ENCODE measurements at regions not wholly inside any gene's neighbourhood (a gene's known extent, or its start where the extent isn't known, plus 50 kb on each side); places are given as distances from the start of the nearest gene placed in this dataset.

DNA sequence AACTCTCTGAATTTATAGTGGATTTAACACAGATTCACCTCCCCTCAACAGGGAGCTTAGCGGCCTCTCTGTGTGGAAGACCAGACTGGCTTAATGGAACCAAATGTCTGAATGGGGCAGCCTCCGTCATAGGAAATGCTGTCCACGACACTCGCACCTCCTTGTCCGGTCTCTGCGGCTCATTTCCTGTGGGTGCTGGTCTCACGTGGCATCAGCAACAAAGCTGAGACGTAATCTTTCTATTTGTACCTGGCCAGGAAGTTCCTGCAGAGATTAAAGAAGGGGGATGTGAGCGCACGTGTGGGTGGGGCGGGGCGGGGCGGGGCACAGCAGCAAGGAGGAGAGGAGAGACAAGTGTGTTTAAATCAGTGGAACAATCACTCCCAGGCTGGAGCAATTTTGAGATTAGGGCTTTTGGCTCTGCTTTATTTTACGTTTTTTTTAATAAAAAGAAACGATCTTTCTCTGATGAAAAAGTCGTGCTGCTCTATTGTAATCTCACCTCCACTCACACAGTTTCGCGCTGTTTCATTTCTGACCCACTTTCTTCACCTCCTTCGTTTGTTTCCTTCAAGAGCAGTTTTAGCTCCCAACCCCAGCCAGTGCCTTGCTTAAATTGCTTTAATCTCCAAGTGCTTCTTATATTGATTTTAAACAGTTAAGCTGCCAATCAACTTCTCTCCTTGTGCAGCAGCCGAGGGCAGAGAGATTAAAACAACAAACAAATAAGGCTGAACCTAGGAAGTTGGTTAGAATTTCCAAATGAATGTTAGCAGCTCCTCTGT lies 132.2 kb upstream of the ASTN2 start:
- H3K4me2 ChIP-seq (ENCODE audit: control insufficient read depth, extremely low read depth, insufficient read depth, low read depth, low read length): no peak overlapping the region
- H3K27ac ChIP-seq (ENCODE audit: control insufficient read depth, insufficient read depth, low read length): no peak overlapping the region
- dilution Hi-C loops (cut with MboI; ENCODE audit: extremely low pct_ligation_motif_present, low sequenced_read_pairs): no loop called here
- no peaks in the 10 kb centered on the region for H3K79me2 ChIP-seq (ENCODE audit: control insufficient read depth, insufficient read depth, low read length)
- FAIRE-seq (no peak), DNase-seq (ENCODE audit: low read depth, low spot score) (no peak)
- H3K4me3 ChIP-seq (ENCODE audit: control insufficient read depth in 2 of 3, extremely low read depth in 1 of 3, insufficient read depth in 2 of 3, low read depth in 1 of 3, low read length in 3 of 3): no peak overlapping the region
- no peaks in the 10 kb centered on the region for H4K20me1 ChIP-seq (ENCODE audit: control insufficient read depth, extremely low read depth, insufficient read depth, low read length)
- no peaks in the 10 kb centered on the region for H3K9me3 ChIP-seq (ENCODE audit: control insufficient read depth, low read depth, low read length)
- H3K36me3 ChIP-seq (ENCODE audit: control insufficient read depth in 2 of 2, extremely low read depth in 1 of 2, insufficient read depth in 2 of 2, low read length in 2 of 2): no peaks in the 10 kb centered on the region
- no peaks in the 10 kb centered on the region for H3K9me1 ChIP-seq (ENCODE audit: control insufficient read depth, extremely low read depth, insufficient read depth, low read length)
- H2AFZ ChIP-seq (ENCODE audit: control insufficient read depth, low read length): no peak overlapping the region
- H3K9ac ChIP-seq (ENCODE audit: control insufficient read depth, extremely low read depth, insufficient read depth, low read length): no peak overlapping the region
- no peaks in the 10 kb centered on the region for H3K27me3 ChIP-seq (ENCODE audit: control insufficient read depth, extremely low read depth, insufficient read depth, low read length)
- TF ChIP-seq, protein P1, sequence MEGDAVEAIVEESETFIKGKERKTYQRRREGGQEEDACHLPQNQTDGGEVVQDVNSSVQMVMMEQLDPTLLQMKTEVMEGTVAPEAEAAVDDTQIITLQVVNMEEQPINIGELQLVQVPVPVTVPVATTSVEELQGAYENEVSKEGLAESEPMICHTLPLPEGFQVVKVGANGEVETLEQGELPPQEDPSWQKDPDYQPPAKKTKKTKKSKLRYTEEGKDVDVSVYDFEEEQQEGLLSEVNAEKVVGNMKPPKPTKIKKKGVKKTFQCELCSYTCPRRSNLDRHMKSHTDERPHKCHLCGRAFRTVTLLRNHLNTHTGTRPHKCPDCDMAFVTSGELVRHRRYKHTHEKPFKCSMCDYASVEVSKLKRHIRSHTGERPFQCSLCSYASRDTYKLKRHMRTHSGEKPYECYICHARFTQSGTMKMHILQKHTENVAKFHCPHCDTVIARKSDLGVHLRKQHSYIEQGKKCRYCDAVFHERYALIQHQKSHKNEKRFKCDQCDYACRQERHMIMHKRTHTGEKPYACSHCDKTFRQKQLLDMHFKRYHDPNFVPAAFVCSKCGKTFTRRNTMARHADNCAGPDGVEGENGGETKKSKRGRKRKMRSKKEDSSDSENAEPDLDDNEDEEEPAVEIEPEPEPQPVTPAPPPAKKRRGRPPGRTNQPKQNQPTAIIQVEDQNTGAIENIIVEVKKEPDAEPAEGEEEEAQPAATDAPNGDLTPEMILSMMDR (optimal IDR thresholded peaks at IDR 0.05 in 1 of 3, IDR thresholded peaks at IDR 0.05 in 1 of 3, conservative IDR thresholded peaks at IDR 0.05 in 1 of 3; ENCODE audit: extremely low read depth in 1 of 3, insufficient read depth in 2 of 3, low read length in 3 of 3): no peak
- TF ChIP-seq EZH2 (IDR thresholded peaks at IDR 0.05; ENCODE audit: low read length): no peak
- no peaks in the 10 kb centered on the region for H3K4me1 ChIP-seq (ENCODE audit: control insufficient read depth, extremely low read depth, insufficient read depth, low read length)

DNA sequence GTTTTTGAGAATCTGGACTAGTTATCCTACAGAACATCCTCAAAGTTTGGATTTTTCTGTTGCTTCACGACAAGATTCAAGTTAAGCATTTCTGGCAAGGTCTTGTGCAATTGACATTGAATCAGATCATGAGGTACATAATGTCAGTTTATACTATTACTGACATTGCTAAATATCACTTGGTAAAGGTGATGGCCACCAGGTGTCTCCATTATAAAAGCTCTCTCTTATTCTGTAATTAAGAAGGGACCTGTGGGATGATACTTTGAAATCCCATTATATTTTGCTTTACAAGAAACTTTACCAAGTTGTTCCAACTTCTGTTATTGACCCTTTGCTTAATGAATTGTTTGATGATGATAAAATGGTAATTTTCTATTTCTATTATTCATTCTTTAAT lies 131.0 kb upstream of the ASTN2 start:
- dilution Hi-C loops (cut with MboI; ENCODE audit: extremely low pct_ligation_motif_present, low sequenced_read_pairs): no loop called here
- H3K27me3 ChIP-seq (ENCODE audit: control insufficient read depth, extremely low read depth, insufficient read depth, low read length): no peaks in the 10 kb centered on the region
- TF ChIP-seq, protein P1 (optimal IDR thresholded peaks at IDR 0.05 in 1 of 3, IDR thresholded peaks at IDR 0.05 in 1 of 3, conservative IDR thresholded peaks at IDR 0.05 in 1 of 3; ENCODE audit: extremely low read depth in 1 of 3, insufficient read depth in 2 of 3, low read length in 3 of 3): no peak
- TF ChIP-seq EZH2 (IDR thresholded peaks at IDR 0.05; ENCODE audit: low read length): no peak
- H3K4me3 ChIP-seq (ENCODE audit: control insufficient read depth in 2 of 3, extremely low read depth in 1 of 3, insufficient read depth in 2 of 3, low read depth in 1 of 3, low read length in 3 of 3): no peak overlapping the region
- FAIRE-seq (no peak), DNase-seq (ENCODE audit: low read depth, low spot score) (no peak)
- no peak overlapping the region for H3K27ac ChIP-seq (ENCODE audit: control insufficient read depth, insufficient read depth, low read length)
- H4K20me1 ChIP-seq (ENCODE audit: control insufficient read depth, extremely low read depth, insufficient read depth, low read length): no peaks in the 10 kb centered on the region
- H3K4me1 ChIP-seq (ENCODE audit: control insufficient read depth, extremely low read depth, insufficient read depth, low read length): no peaks in the 10 kb centered on the region
- H3K4me2 ChIP-seq (ENCODE audit: control insufficient read depth, extremely low read depth, insufficient read depth, low read depth, low read length): no peak overlapping the region
- no peak overlapping the region for H2AFZ ChIP-seq (ENCODE audit: control insufficient read depth, low read length)
- H3K36me3 ChIP-seq (ENCODE audit: control insufficient read depth in 2 of 2, extremely low read depth in 1 of 2, insufficient read depth in 2 of 2, low read length in 2 of 2): no peaks in the 10 kb centered on the region
- H3K79me2 ChIP-seq (ENCODE audit: control insufficient read depth, insufficient read depth, low read length): no peaks in the 10 kb centered on the region
- H3K9ac ChIP-seq (ENCODE audit: control insufficient read depth, extremely low read depth, insufficient read depth, low read length): no peak overlapping the region
- no peaks in the 10 kb centered on the region for H3K9me1 ChIP-seq (ENCODE audit: control insufficient read depth, extremely low read depth, insufficient read depth, low read length)
- no peaks in the 10 kb centered on the region for H3K9me3 ChIP-seq (ENCODE audit: control insufficient read depth, low read depth, low read length)

Measured in keratinocyte (primary cell).